ENCODE measurements at regions not wholly inside any gene's neighbourhood (a gene's known extent, or its start where the extent isn't known, plus 50 kb on each side); places are given as distances from the start of the nearest gene placed in this dataset.

GRCh38 chr7:45506059-45506458, 68.1 kb upstream of the ADCY1 start:
- no peak overlapping the region for H3K4me3 Mint-ChIP-seq
- no peak for DNase-seq (ENCODE audit: extremely low spot score, unreplicated experiment)
- no peak overlapping the region for H3K27ac Mint-ChIP-seq
- H3K36me3 Mint-ChIP-seq: no peaks in the 10 kb centered on the region
- H3K4me1 Mint-ChIP-seq (ENCODE audit: unreplicated experiment): no peaks in the 10 kb centered on the region
- H3K27me3 Mint-ChIP-seq: peaks cover 4% of the 10 kb centered on the region
- peaks cover 10% of the 10 kb centered on the region for H3K9me3 Mint-ChIP-seq
- TF ChIP-seq CTCF (conservative IDR thresholded peaks at IDR 0.05): no peak

- no peak for TF ChIP-seq CTCF (conservative IDR thresholded peaks at IDR 0.05)
Measured at GRCh38 chr7:45509222-45509621, 64.9 kb upstream of the ADCY1 start.

GRCh38 chr7:45511721-45512597, 62.2 kb upstream of the ADCY1 start:
- TF ChIP-seq CTCF (conservative IDR thresholded peaks at IDR 0.05): no peak
- H3K4me3 Mint-ChIP-seq: peak overlapping the region; percentile 44
- peaks cover 17% of the 10 kb centered on the region for H3K4me1 Mint-ChIP-seq (ENCODE audit: unreplicated experiment)
- H3K27ac Mint-ChIP-seq: peak overlapping the region; percentile 71
- H3K27me3 Mint-ChIP-seq: no peaks in the 10 kb centered on the region
- DNase-seq (ENCODE audit: extremely low spot score, unreplicated experiment): no peak
- no peaks in the 10 kb centered on the region for H3K36me3 Mint-ChIP-seq
- peaks cover 6% of the 10 kb centered on the region for H3K9me3 Mint-ChIP-seq

More at GRCh38 chr7:45509222-45509621, 64.9 kb upstream of the ADCY1 start:
- no peaks in the 10 kb centered on the region for H3K36me3 Mint-ChIP-seq
- DNase-seq (ENCODE audit: extremely low spot score, unreplicated experiment): no peak
- H3K4me1 Mint-ChIP-seq (ENCODE audit: unreplicated experiment): peaks cover 5% of the 10 kb centered on the region
- no peak overlapping the region for H3K4me3 Mint-ChIP-seq
- peaks cover 4% of the 10 kb centered on the region for H3K27me3 Mint-ChIP-seq
- H3K9me3 Mint-ChIP-seq: peaks cover 6% of the 10 kb centered on the region
- H3K27ac Mint-ChIP-seq: no peak overlapping the region

GRCh38 chr7:45514944-45515343, 59.2 kb upstream of the ADCY1 start:
- Mint-ChIP-seq H3K27ac (no peak overlapping the region), H3K9me3 (no peaks in the 10 kb centered on the region), H3K4me3 (no peak overlapping the region), H3K4me1 (ENCODE audit: unreplicated experiment) (peaks cover 17% of the 10 kb centered on the region), H3K36me3 (no peaks in the 10 kb centered on the region), H3K27me3 (no peaks in the 10 kb centered on the region)
- no peak for DNase-seq (ENCODE audit: extremely low spot score, unreplicated experiment)
- TF ChIP-seq CTCF (conservative IDR thresholded peaks at IDR 0.05): no peak

GRCh38 chr7:45515346-45515745, 58.8 kb upstream of the ADCY1 start:
- Mint-ChIP-seq H3K27me3 (no peaks in the 10 kb centered on the region), H3K9me3 (no peaks in the 10 kb centered on the region), H3K4me1 (ENCODE audit: unreplicated experiment) (peaks cover 17% of the 10 kb centered on the region), H3K4me3 (no peak overlapping the region), H3K36me3 (no peaks in the 10 kb centered on the region), H3K27ac (no peak overlapping the region)
- DNase-seq (ENCODE audit: extremely low spot score, unreplicated experiment): no peak
- no peak for TF ChIP-seq CTCF (conservative IDR thresholded peaks at IDR 0.05)
